ENCODE measurements at regions not wholly inside any gene's neighbourhood (a gene's known extent, or its start where the extent isn't known, plus 50 kb on each side); places are given as distances from the start of the nearest gene placed in this dataset.

GRCh38 chr7:156458011-156458410 is 182.6 kb upstream of the RNF32 start:
- Histone ChIP-seq H3K27me3 (replicated peaks; ENCODE audit: control insufficient read depth, insufficient read depth, low read length) (no peaks in the 10 kb centered on the region), H3K9me3 (no peaks in the 10 kb centered on the region), H3K4me3 (ENCODE audit: low read depth, low read length) (no peak overlapping the region), H3K36me3 (ENCODE audit: control insufficient read depth, insufficient read depth, low read length) (no peaks in the 10 kb centered on the region), H3K4me1 (no peaks in the 10 kb centered on the region)
- DNase-seq, result no peak
- no peaks in the 10 kb centered on the region for H3K27me3 Mint-ChIP-seq (ENCODE audit: insufficient read depth, unreplicated experiment)
- no peak overlapping the region for H3K27ac Mint-ChIP-seq (ENCODE audit: unreplicated experiment)
- no peaks in the 10 kb centered on the region for H3K36me3 Mint-ChIP-seq (ENCODE audit: insufficient read depth, unreplicated experiment)
- intact Hi-C loops (cut with micrococcal nuclease; ENCODE audit: unreplicated experiment), result no loop called here
- ChIA-PET POLR2A (no interaction called here), CTCF (no interaction called here)
- H3K4me1 Mint-ChIP-seq (ENCODE audit: low read depth, unreplicated experiment), result peaks cover 9% of the 10 kb centered on the region
- BruUV-seq (replicated peaks), result no TSS peak
- no peak overlapping the region for H3K4me3 Mint-ChIP-seq (ENCODE audit: unreplicated experiment)
- no peaks in the 10 kb centered on the region for H3K9me3 Mint-ChIP-seq (ENCODE audit: unreplicated experiment)
- TF ChIP-seq CTCF (IDR thresholded peaks at IDR 0.05; ENCODE audit: insufficient read depth in 1 of 2, low read depth in 1 of 2, low read length in 1 of 2, severe bottlenecking in 1 of 2, unreplicated experiment in 1 of 2), result no peak

GRCh38 chr7:156456503-156457115 is 184.0 kb upstream of the RNF32 start:
- Histone ChIP-seq H3K27me3 (replicated peaks; ENCODE audit: control insufficient read depth, insufficient read depth, low read length) (no peaks in the 10 kb centered on the region), H3K9me3 (no peaks in the 10 kb centered on the region), H3K36me3 (ENCODE audit: control insufficient read depth, insufficient read depth, low read length) (no peaks in the 10 kb centered on the region), H3K4me1 (no peaks in the 10 kb centered on the region), H3K4me3 (ENCODE audit: low read depth, low read length) (no peak overlapping the region)
- no TSS peak for BruUV-seq (replicated peaks)
- CTCF ChIA-PET, result no interaction called here
- POLR2A ChIA-PET, result no interaction called here
- intact Hi-C loops (cut with micrococcal nuclease; ENCODE audit: unreplicated experiment), result no loop called here
- Mint-ChIP-seq H3K27me3 (ENCODE audit: insufficient read depth, unreplicated experiment) (peaks cover 2% of the 10 kb centered on the region), H3K36me3 (ENCODE audit: insufficient read depth, unreplicated experiment) (no peaks in the 10 kb centered on the region), H3K4me3 (ENCODE audit: unreplicated experiment) (no peak overlapping the region), H3K4me1 (ENCODE audit: low read depth, unreplicated experiment) (peaks cover 9% of the 10 kb centered on the region), H3K27ac (ENCODE audit: unreplicated experiment) (no peak overlapping the region), H3K9me3 (ENCODE audit: unreplicated experiment) (no peaks in the 10 kb centered on the region)
- no peak for TF ChIP-seq CTCF (IDR thresholded peaks at IDR 0.05; ENCODE audit: insufficient read depth in 1 of 2, low read depth in 1 of 2, low read length in 1 of 2, severe bottlenecking in 1 of 2, unreplicated experiment in 1 of 2)
- no peak for DNase-seq

GRCh38 chr7:156456032-156456431 is 184.5 kb upstream of the RNF32 start:
- Mint-ChIP-seq H3K4me3 (ENCODE audit: unreplicated experiment) (no peak overlapping the region), H3K27me3 (ENCODE audit: insufficient read depth, unreplicated experiment) (peaks cover 2% of the 10 kb centered on the region), H3K9me3 (ENCODE audit: unreplicated experiment) (no peaks in the 10 kb centered on the region), H3K36me3 (ENCODE audit: insufficient read depth, unreplicated experiment) (no peaks in the 10 kb centered on the region), H3K4me1 (ENCODE audit: low read depth, unreplicated experiment) (peaks cover 9% of the 10 kb centered on the region), H3K27ac (ENCODE audit: unreplicated experiment) (no peak overlapping the region)
- no peak for DNase-seq
- Histone ChIP-seq H3K4me3 (ENCODE audit: low read depth, low read length) (no peak overlapping the region), H3K4me1 (no peaks in the 10 kb centered on the region), H3K9me3 (no peaks in the 10 kb centered on the region), H3K36me3 (ENCODE audit: control insufficient read depth, insufficient read depth, low read length) (no peaks in the 10 kb centered on the region), H3K27me3 (replicated peaks; ENCODE audit: control insufficient read depth, insufficient read depth, low read length) (no peaks in the 10 kb centered on the region)
- CTCF ChIA-PET, result no interaction called here
- no peak for TF ChIP-seq CTCF (IDR thresholded peaks at IDR 0.05; ENCODE audit: insufficient read depth in 1 of 2, low read depth in 1 of 2, low read length in 1 of 2, severe bottlenecking in 1 of 2, unreplicated experiment in 1 of 2)
- intact Hi-C loops (cut with micrococcal nuclease; ENCODE audit: unreplicated experiment), result no loop called here
- POLR2A ChIA-PET, result no interaction called here
- no TSS peak for BruUV-seq (replicated peaks)
